SJCRH30 (cell line): ENCODE measurements at regions not wholly inside any gene's neighbourhood (a gene's known extent, or its start where the extent isn't known, plus 50 kb on each side); places are given as distances from the start of the nearest gene placed in this dataset.

ENCODE experiments used
- DNase-seq, 2 experiments: peaks; one replicate each; pipeline ENCODE4 v3.0.0-alpha.2; 2015 to 2020
- H3K27ac ChIP-seq: fragments of 250-450 bp; sonication (Bioruptor Pico); 2 replicates; pipeline ENCODE4 v1.5.1; 2020; ENCODE audit warnings: mild to moderate bottlenecking, moderate library complexity
- H3K27me3 ChIP-seq: fragments of 250-450 bp; sonication (Bioruptor Pico); 2 replicates; pipeline ENCODE4 v1.5.1; 2020; ENCODE audit warnings: mild to moderate bottlenecking, moderate library complexity
- H3K36me3 ChIP-seq: fragments of 250-450 bp; sonication (Bioruptor Pico); 2 replicates; pipeline ENCODE4 v1.5.1; 2020; ENCODE audit warnings: mild to moderate bottlenecking, moderate library complexity
- H3K4me1 ChIP-seq: fragments of 250-450 bp; sonication (Bioruptor Pico); 2 replicates; pipeline ENCODE4 v1.5.1; 2020; ENCODE audit warnings: mild to moderate bottlenecking, moderate library complexity
- H3K4me3 ChIP-seq: fragments of 250-450 bp; sonication (Bioruptor Pico); 2 replicates; pipeline ENCODE4 v1.5.1; 2020; ENCODE audit warnings: mild to moderate bottlenecking, moderate library complexity
- H3K9me3 ChIP-seq: fragments of 250-450 bp; sonication (Bioruptor Pico); replicated peaks from 2 replicates; pipeline ENCODE4 v1.5.1; 2020; ENCODE audit warnings: mild to moderate bottlenecking, moderate library complexity

GRCh38 chr7:86943447-86943846, 116.0 kb downstream of the ELAPOR2 start:
- no peak for DNase-seq
- H3K36me3 ChIP-seq: no peaks in the 10 kb centered on the region

GRCh38 chr7:86942995-86943394, 116.5 kb downstream of the ELAPOR2 start:
- H3K4me3 ChIP-seq: no peak overlapping the region
- no peaks in the 10 kb centered on the region for H3K36me3 ChIP-seq
- H3K27me3 ChIP-seq: no peaks in the 10 kb centered on the region
- H3K4me1 ChIP-seq: peaks cover 7% of the 10 kb centered on the region
- DNase-seq: no peak
- no peaks in the 10 kb centered on the region; the same call in 1 of the 2 replicates for H3K9me3 ChIP-seq
- H3K27ac ChIP-seq: no peak overlapping the region

More at GRCh38 chr7:86943447-86943846, 116.0 kb downstream of the ELAPOR2 start:
- H3K27ac ChIP-seq: no peak overlapping the region
- H3K27me3 ChIP-seq: no peaks in the 10 kb centered on the region
- H3K4me1 ChIP-seq: peaks cover 10% of the 10 kb centered on the region
- no peak overlapping the region for H3K4me3 ChIP-seq
- no peaks in the 10 kb centered on the region; the same call in 1 of the 2 replicates for H3K9me3 ChIP-seq

GRCh38 chr7:86942081-86942480, 117.4 kb downstream of the ELAPOR2 start:
- Histone ChIP-seq H3K4me1 (no peaks in the 10 kb centered on the region), H3K9me3 (no peaks in the 10 kb centered on the region), H3K4me3 (no peak overlapping the region), H3K27me3 (no peaks in the 10 kb centered on the region), H3K27ac (no peak overlapping the region), H3K36me3 (no peaks in the 10 kb centered on the region)
- DNase-seq: no peak

- no peaks in the 10 kb centered on the region for H3K4me1 ChIP-seq
- H3K27me3 ChIP-seq: no peaks in the 10 kb centered on the region
- DNase-seq: peak; percentile 64 to 86
- no peaks in the 10 kb centered on the region for H3K36me3 ChIP-seq
- H3K9me3 ChIP-seq: no peaks in the 10 kb centered on the region
- no peak overlapping the region for H3K27ac ChIP-seq
- H3K4me3 ChIP-seq: no peak overlapping the region
These were observed 120.1 kb downstream of the ELAPOR2 start for GRCh38 chr7:86939197-86939814.

GRCh38 chr7:86937363-86937878, 122.0 kb downstream of the ELAPOR2 start:
- Histone ChIP-seq H3K36me3 (no peaks in the 10 kb centered on the region), H3K4me3 (no peak overlapping the region), H3K9me3 (no peaks in the 10 kb centered on the region), H3K27ac (no peak overlapping the region), H3K4me1 (no peaks in the 10 kb centered on the region), H3K27me3 (no peaks in the 10 kb centered on the region)
- DNase-seq: no peak

GRCh38 chr7:86933295-86933845, 126.1 kb downstream of the ELAPOR2 start:
- no peak overlapping the region for H3K27ac ChIP-seq
- H3K27me3 ChIP-seq: no peaks in the 10 kb centered on the region
- H3K9me3 ChIP-seq: no peaks in the 10 kb centered on the region
- H3K36me3 ChIP-seq: no peaks in the 10 kb centered on the region
- no peak for DNase-seq
- H3K4me3 ChIP-seq: no peak overlapping the region
- H3K4me1 ChIP-seq: no peaks in the 10 kb centered on the region

- no peaks in the 10 kb centered on the region for H3K9me3 ChIP-seq
- H3K4me3 ChIP-seq: no peak overlapping the region
- H3K4me1 ChIP-seq: no peaks in the 10 kb centered on the region
- no peak overlapping the region for H3K27ac ChIP-seq
- no peaks in the 10 kb centered on the region for H3K36me3 ChIP-seq
- no peaks in the 10 kb centered on the region for H3K27me3 ChIP-seq
- no peak for DNase-seq
These were observed 127.4 kb downstream of the ELAPOR2 start for GRCh38 chr7:86932038-86932512.

GRCh38 chr7:86931439-86931838, 128.0 kb downstream of the ELAPOR2 start:
- no peak for DNase-seq
- Histone ChIP-seq H3K27ac (no peak overlapping the region), H3K27me3 (no peaks in the 10 kb centered on the region), H3K36me3 (no peaks in the 10 kb centered on the region), H3K9me3 (no peaks in the 10 kb centered on the region), H3K4me3 (no peak overlapping the region), H3K4me1 (no peaks in the 10 kb centered on the region)

GRCh38 chr7:86930554-86931307, 128.7 kb downstream of the ELAPOR2 start:
- Histone ChIP-seq H3K36me3 (no peaks in the 10 kb centered on the region), H3K4me1 (no peaks in the 10 kb centered on the region), H3K9me3 (no peaks in the 10 kb centered on the region), H3K27me3 (no peaks in the 10 kb centered on the region), H3K4me3 (no peak overlapping the region), H3K27ac (no peak overlapping the region)
- DNase-seq: no peak

GRCh38 chr7:86929293-86930109, 130.0 kb downstream of the ELAPOR2 start:
- no peaks in the 10 kb centered on the region for H3K4me1 ChIP-seq
- no peaks in the 10 kb centered on the region for H3K27me3 ChIP-seq

GRCh38 chr7:86928308-86928707, 131.1 kb downstream of the ELAPOR2 start:
- no peak overlapping the region for H3K4me3 ChIP-seq
- no peaks in the 10 kb centered on the region for H3K4me1 ChIP-seq
- no peak for DNase-seq

More at GRCh38 chr7:86929293-86930109, 130.0 kb downstream of the ELAPOR2 start:
- H3K4me3 ChIP-seq: no peak overlapping the region
- H3K36me3 ChIP-seq: no peaks in the 10 kb centered on the region
- no peak for DNase-seq
- H3K27ac ChIP-seq: no peak overlapping the region
- H3K9me3 ChIP-seq: no peaks in the 10 kb centered on the region

GRCh38 chr7:86926732-86927131, 132.7 kb downstream of the ELAPOR2 start:
- no peak overlapping the region for H3K27ac ChIP-seq
- no peaks in the 10 kb centered on the region for H3K27me3 ChIP-seq
- H3K4me3 ChIP-seq: no peak overlapping the region
- H3K9me3 ChIP-seq: no peaks in the 10 kb centered on the region
- H3K4me1 ChIP-seq: no peaks in the 10 kb centered on the region
- H3K36me3 ChIP-seq: no peaks in the 10 kb centered on the region
- DNase-seq: peak; percentile 52 to 81

More at GRCh38 chr7:86928308-86928707, 131.1 kb downstream of the ELAPOR2 start:
- H3K9me3 ChIP-seq: no peaks in the 10 kb centered on the region
- H3K27ac ChIP-seq: no peak overlapping the region
- no peaks in the 10 kb centered on the region for H3K36me3 ChIP-seq
- no peaks in the 10 kb centered on the region for H3K27me3 ChIP-seq

- no peaks in the 10 kb centered on the region for H3K36me3 ChIP-seq
- no peak for DNase-seq
- no peaks in the 10 kb centered on the region for H3K4me1 ChIP-seq
- H3K9me3 ChIP-seq: no peaks in the 10 kb centered on the region
- no peak overlapping the region for H3K27ac ChIP-seq
- no peaks in the 10 kb centered on the region for H3K27me3 ChIP-seq
- H3K4me3 ChIP-seq: no peak overlapping the region
These were observed 134.2 kb downstream of the ELAPOR2 start for GRCh38 chr7:86925221-86925620.

- H3K27ac ChIP-seq: no peak overlapping the region
- no peaks in the 10 kb centered on the region for H3K27me3 ChIP-seq
- no peaks in the 10 kb centered on the region for H3K36me3 ChIP-seq
- H3K4me1 ChIP-seq: no peaks in the 10 kb centered on the region
- no peak overlapping the region for H3K4me3 ChIP-seq
- H3K9me3 ChIP-seq: no peaks in the 10 kb centered on the region
- DNase-seq: no peak
These were observed 135.9 kb downstream of the ELAPOR2 start for GRCh38 chr7:86923527-86923926.
